Endothelial cell (in vitro differentiated cells): ENCODE measurements at regions not wholly inside any gene's neighbourhood (a gene's known extent, or its start where the extent isn't known, plus 50 kb on each side); places are given as distances from the start of the nearest gene placed in this dataset.
"Not testable (repeated sequence)": the region's sequence is repeated elsewhere in the genome, so short reads cannot be mapped to it uniquely, and the experiment has no call there.

Experiments
- DNase-seq: peaks from one replicate; pipeline ENCODE4 v3.0.0; 2021; ENCODE audit warnings: low spot score
- H3K27ac Mint-ChIP-seq: one replicate; pipeline ENCODE4 v1.8.0; 2021; ENCODE audit warnings: mixed read lengths, inconsistent platforms; ENCODE audit not compliant: unreplicated experiment
- H3K27me3 Mint-ChIP-seq: one replicate; pipeline ENCODE4 v1.8.0; 2021; ENCODE audit warnings: mild to moderate bottlenecking, moderate library complexity, mixed read lengths, inconsistent platforms; ENCODE audit not compliant: unreplicated experiment
- H3K36me3 Mint-ChIP-seq: one replicate; pipeline ENCODE4 v1.8.0; 2021; ENCODE audit warnings: mild to moderate bottlenecking, low read depth, mixed read lengths, inconsistent platforms; ENCODE audit not compliant: unreplicated experiment
- H3K4me1 Mint-ChIP-seq: one replicate; pipeline ENCODE4 v1.8.0; 2021; ENCODE audit warnings: mild to moderate bottlenecking, mixed read lengths, inconsistent platforms; ENCODE audit not compliant: unreplicated experiment
- H3K4me3 Mint-ChIP-seq: one replicate; pipeline ENCODE4 v1.8.0; 2021; ENCODE audit warnings: mild to moderate bottlenecking, mixed read lengths, inconsistent platforms; ENCODE audit not compliant: unreplicated experiment
- H3K9me3 Mint-ChIP-seq: one replicate; pipeline ENCODE4 v1.8.0; 2021; ENCODE audit warnings: mixed read lengths, inconsistent platforms; ENCODE audit not compliant: unreplicated experiment
- TF ChIP-seq, protein P1 (sequence below): fragments of 200-600 bp; sonication (generic); IDR thresholded peaks from one replicate; pipeline ENCODE4 v1.5.0; 2021; ENCODE audit warnings: antibody characterized with exemption; ENCODE audit not compliant: unreplicated experiment

DNA sequence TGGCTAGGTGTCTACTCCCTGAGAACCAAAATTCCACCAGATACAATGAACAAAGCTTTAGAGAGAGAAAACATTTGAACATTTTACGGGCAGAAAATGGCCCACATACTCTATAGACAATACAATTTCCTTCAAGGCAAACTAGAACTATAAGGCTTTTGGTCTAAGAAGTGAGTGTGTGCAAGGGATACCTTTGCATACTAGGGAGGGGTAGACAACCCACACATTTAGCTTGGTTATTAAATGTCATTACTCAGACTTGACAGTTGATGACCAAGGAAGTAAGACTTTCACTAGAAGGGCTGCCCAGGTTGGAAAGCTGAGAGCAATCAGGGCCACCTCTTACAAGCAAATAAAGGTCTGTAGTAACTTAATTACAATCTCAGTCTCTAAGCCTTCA lies 64.0 kb upstream of the PLEKHM1 start:
- DNase-seq, H3K4me1 Mint-ChIP-seq, H3K27ac Mint-ChIP-seq, H3K9me3 Mint-ChIP-seq, H3K27me3 Mint-ChIP-seq, H3K36me3 Mint-ChIP-seq, H3K4me3 Mint-ChIP-seq: not testable (repeated sequence)

DNA sequence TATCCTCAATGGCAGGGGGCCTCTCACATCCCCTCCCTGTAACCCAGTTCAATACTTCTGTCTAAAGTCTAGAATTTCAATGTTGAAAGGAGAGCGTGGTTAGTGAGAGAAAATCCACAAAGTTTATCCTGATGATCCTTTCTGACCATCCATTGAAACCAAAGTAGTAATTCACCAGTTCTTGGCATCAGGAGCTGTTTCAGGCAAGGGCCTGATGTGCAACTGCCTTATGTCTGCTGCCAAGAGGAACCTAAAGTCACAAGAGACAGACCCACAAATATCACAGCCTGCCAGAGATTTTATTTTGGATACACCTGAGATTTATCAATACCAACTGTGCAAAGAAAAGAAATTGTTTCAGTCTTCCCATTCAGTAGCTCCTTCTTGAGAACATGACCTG lies 68.3 kb upstream of the PLEKHM1 start:
- not testable (repeated sequence) for DNase-seq, H3K9me3 Mint-ChIP-seq, H3K27ac Mint-ChIP-seq, H3K4me3 Mint-ChIP-seq, H3K36me3 Mint-ChIP-seq, H3K27me3 Mint-ChIP-seq, H3K4me1 Mint-ChIP-seq

DNA sequence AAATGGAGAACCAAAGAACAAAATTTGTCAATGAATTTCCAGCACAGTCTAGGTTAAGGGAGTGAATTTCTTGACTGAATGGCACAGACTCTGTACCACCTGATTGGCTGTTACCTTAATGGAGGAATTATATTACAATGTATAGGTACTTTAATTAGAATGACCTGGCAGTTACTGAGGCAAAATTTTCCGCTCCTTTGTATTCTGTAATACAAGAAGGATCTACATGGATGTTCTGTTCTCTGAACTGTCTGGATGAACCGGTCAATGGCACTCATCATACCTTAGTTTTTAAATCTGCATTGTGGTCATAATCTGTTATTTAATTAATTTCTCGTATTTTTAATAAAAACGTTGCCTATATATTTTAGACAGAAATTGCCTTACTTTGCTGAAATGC lies 72.3 kb upstream of the PLEKHM1 start:
- H3K27ac Mint-ChIP-seq, H3K4me3 Mint-ChIP-seq, DNase-seq, H3K27me3 Mint-ChIP-seq, H3K4me1 Mint-ChIP-seq, H3K9me3 Mint-ChIP-seq, H3K36me3 Mint-ChIP-seq: not testable (repeated sequence)

DNA sequence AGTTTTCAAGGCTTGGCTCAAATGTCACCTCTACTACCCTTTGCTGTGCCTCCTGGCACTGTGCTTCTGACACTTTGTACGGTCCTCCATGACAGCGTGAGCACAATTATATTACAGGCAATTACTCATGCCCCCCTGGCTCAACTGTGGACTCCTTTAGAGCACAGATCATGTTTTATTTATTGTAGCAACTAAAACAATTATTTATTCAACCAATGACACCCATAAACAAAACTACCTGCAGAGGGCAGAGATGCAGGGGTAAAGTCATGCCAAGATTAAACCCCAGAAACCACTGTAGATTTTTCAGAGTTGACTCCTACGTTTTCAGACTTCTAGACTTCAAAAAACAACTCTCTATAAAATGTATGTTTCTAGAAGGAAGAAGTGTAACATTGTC lies 72.8 kb upstream of the PLEKHM1 start:
- not testable (repeated sequence) for H3K9me3 Mint-ChIP-seq, H3K36me3 Mint-ChIP-seq, DNase-seq, H3K27me3 Mint-ChIP-seq, H3K4me3 Mint-ChIP-seq, H3K4me1 Mint-ChIP-seq, H3K27ac Mint-ChIP-seq

DNA sequence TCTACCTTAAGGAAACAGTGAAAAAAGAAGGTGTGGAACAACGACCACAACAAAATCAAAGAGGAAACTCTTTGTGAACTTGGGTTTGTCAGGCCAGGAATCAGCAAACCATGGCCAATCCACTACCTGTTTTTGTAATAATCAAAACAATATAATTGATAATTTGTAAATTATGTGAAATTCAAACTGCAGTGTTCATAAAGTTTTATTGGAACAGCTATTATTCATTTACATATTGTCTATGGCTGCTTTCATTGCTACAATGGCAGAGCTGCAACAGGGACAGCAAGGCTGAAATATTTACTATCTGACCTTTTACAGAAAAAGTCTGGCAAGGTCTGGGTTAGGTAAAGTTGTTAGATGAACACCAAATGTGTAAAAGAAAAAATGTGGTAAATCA lies 77.8 kb upstream of the PLEKHM1 start:
- not testable (repeated sequence) for H3K27me3 Mint-ChIP-seq, H3K9me3 Mint-ChIP-seq, H3K4me1 Mint-ChIP-seq, H3K36me3 Mint-ChIP-seq, DNase-seq, H3K4me3 Mint-ChIP-seq, H3K27ac Mint-ChIP-seq

DNA sequence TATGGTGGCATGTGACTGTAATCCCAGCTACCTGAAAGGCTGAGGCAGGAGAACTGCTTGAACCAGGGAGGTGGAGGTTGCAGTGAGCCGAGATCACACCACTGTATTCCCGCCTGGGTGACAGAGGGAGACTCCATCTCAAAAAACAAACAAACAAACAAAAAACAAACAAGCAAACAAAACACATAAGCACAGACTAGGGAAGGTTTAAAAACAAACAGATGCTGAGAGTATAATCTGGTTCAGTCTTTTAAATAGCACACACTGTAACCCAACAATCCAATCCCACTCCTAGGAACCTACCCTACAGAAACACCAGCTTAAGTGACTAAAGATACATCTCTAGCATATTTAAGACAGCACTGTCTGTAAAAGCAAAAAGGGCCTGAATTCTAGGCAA lies 82.8 kb upstream of the PLEKHM1 start:
- not testable (repeated sequence) for H3K27ac Mint-ChIP-seq, H3K36me3 Mint-ChIP-seq, H3K9me3 Mint-ChIP-seq, DNase-seq, H3K27me3 Mint-ChIP-seq, H3K4me3 Mint-ChIP-seq
- peaks cover 11% of the 10 kb centered on the region for H3K4me1 Mint-ChIP-seq

DNA sequence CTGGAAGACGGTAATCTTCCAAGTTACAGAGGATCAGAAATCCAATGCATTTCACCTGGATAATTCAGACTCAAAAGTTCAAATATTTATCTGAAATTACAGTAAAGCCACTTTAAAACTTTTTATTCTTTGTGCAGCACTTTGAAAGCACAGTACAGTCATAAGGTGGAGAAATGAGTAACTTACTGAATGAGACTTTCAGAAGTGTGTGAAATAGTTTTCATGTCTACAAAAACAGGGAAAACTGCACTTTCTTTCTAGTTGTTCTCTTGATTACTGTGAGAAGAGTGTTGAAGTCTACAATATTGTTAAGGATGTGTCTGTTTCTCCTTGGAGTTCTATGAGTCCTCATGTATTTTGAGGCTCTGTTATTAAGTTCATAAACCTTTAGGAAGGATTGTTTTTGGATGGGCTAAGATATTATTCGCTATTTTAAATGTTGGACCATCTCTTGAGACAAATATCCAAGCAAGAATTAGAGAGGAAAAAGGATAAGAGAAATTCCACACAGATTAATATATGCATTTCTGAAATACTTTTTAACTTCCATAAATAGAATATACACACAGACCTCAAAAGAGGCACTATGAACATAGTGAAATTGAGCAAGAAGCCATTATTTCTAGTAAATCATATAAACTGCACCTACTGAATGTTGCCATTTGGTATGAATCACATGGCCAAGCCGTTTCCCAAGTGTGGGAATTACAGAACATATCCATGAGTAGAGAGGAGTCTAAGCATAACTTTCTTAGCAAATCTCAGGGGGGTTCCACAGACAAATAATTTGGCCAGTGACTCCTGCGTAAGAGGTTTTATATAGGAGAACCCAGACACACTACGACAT lies 83.6 kb upstream of the PLEKHM1 start:
- no peak overlapping the region for H3K27ac Mint-ChIP-seq
- H3K27me3 Mint-ChIP-seq = no peaks in the 10 kb centered on the region
- TF ChIP-seq, protein P1, sequence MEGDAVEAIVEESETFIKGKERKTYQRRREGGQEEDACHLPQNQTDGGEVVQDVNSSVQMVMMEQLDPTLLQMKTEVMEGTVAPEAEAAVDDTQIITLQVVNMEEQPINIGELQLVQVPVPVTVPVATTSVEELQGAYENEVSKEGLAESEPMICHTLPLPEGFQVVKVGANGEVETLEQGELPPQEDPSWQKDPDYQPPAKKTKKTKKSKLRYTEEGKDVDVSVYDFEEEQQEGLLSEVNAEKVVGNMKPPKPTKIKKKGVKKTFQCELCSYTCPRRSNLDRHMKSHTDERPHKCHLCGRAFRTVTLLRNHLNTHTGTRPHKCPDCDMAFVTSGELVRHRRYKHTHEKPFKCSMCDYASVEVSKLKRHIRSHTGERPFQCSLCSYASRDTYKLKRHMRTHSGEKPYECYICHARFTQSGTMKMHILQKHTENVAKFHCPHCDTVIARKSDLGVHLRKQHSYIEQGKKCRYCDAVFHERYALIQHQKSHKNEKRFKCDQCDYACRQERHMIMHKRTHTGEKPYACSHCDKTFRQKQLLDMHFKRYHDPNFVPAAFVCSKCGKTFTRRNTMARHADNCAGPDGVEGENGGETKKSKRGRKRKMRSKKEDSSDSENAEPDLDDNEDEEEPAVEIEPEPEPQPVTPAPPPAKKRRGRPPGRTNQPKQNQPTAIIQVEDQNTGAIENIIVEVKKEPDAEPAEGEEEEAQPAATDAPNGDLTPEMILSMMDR = no peak
- H3K4me3 Mint-ChIP-seq = no peak overlapping the region
- H3K36me3 Mint-ChIP-seq = no peaks in the 10 kb centered on the region
- no peaks in the 10 kb centered on the region for H3K9me3 Mint-ChIP-seq
- no peak for DNase-seq
- H3K4me1 Mint-ChIP-seq = peaks cover 16% of the 10 kb centered on the region

DNA sequence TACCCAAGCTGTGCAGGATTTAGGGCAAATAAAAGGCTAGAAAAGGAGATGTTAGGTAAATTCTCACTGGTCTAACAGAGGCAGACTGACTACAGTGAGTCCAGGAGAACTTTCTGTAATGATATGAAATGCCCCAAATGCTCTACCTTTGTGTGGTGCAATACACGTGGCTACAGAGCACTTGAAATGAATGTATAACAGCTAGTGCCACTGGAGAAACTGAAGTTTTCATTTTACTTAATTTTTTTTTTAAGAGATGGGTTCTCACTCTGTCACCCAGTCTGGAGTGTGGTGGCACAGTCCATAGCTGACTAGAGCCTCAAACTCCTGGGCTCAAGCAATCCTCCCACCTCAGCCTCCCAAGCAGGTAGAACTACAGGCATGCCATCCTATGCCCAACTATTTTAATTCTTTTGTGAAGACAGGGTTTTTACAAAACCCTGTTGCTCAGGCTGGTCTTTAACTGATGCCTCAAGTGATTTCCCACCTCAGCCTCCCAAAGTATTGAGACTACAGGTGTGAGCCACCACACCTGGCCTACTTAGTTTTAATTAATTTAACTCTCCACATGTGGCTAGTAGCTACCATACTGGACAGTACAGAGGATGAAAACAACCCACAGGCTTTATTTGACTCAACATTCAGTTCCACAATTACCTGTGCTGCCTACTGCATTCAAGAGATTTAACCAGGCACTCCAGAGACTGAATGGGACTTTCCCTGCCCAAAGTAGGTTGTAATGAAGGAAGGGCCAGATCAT lies 84.8 kb upstream of the PLEKHM1 start:
- DNase-seq = no peak
- Mint-ChIP-seq H3K27me3 (no peaks in the 10 kb centered on the region), H3K9me3 (no peaks in the 10 kb centered on the region), H3K4me3 (no peak overlapping the region), H3K27ac (no peak overlapping the region), H3K36me3 (peaks cover 3% of the 10 kb centered on the region), H3K4me1 (peaks cover 19% of the 10 kb centered on the region)
- TF ChIP-seq, protein P1 = no peak

DNA sequence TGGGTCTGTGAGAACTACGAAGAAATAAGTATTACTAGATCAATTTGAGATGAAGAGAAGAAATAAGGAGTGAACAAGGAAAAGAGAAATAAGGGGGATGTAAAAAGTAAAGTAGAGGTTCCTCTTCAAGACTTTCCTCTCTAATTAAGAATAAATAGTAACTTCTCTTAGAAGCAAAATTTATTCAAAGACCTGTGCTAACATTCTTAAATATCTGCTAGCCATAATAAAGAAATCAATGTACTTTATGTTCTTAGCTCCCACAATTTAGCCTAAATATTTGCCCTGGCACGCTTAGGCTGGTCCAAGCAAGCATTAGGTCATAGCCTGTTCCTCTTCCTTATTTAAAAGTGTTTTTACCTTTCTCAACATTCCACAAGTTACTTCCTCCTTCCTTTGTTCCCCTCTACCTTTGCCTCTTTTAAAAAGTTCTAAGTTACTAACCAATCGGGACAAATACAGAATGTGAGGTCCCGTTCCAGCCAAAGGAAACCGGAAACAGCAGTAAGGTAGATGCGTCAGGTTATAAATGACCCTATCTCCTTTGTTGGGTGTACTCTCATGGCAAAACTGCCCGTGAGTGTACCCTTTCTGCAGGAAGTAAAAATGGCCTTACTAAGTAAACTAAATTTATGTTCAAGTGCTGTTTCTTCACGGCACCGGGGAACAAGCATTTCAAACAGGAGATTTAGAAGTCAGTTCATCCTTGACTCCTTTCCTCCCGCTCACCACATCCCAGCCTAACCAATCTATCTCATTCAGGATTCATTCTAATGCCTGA lies 86.2 kb upstream of the PLEKHM1 start:
- not testable (repeated sequence) for H3K36me3 Mint-ChIP-seq, H3K4me3 Mint-ChIP-seq, DNase-seq, H3K27me3 Mint-ChIP-seq, H3K9me3 Mint-ChIP-seq
- Mint-ChIP-seq H3K27ac (peak overlapping the region; percentile 81), H3K4me1 (peaks cover 19% of the 10 kb centered on the region)
